ENCODE measurements at regions not wholly inside any gene's neighbourhood (a gene's known extent, or its start where the extent isn't known, plus 50 kb on each side); places are given as distances from the start of the nearest gene placed in this dataset.

GRCh38 chr21:24225431-24225830 is 1381.8 kb downstream of the MRPL39 start:
- no peak for ATAC-seq (ENCODE audit: low FRiP score in 2 of 2)
- 79 to 81% methylated on average over 1 of the region's 1 CpG for WGBS, 2 donors
- TF ChIP-seq POLR2AphosphoS5 (IDR thresholded peaks at IDR 0.05), result no peak
- no peak for TF ChIP-seq EP300 (IDR thresholded peaks at IDR 0.05)
- no peak for TF ChIP-seq CTCF (IDR thresholded peaks at IDR 0.05)

GRCh38 chr21:24224422-24224821 is 1382.9 kb downstream of the MRPL39 start:
- no peak for TF ChIP-seq POLR2A (IDR thresholded peaks at IDR 0.05)
- TF ChIP-seq EP300 (IDR thresholded peaks at IDR 0.05), result no peak
- TF ChIP-seq CTCF (IDR thresholded peaks at IDR 0.05), result no peak

More at GRCh38 chr21:24225431-24225830, 1381.8 kb downstream of the MRPL39 start:
- no peak overlapping the region for H3K27ac ChIP-seq
- no peaks in the 10 kb centered on the region for H3K9me3 ChIP-seq
- no peaks in the 10 kb centered on the region for H3K36me3 ChIP-seq
- H3K4me3 ChIP-seq, result no peak overlapping the region
- no peaks in the 10 kb centered on the region for H3K4me1 ChIP-seq
- no peak for DNase-seq
- H3K27me3 ChIP-seq, result no peaks in the 10 kb centered on the region

GRCh38 chr21:24223624-24224023 is 1383.7 kb downstream of the MRPL39 start:
- WGBS, 2 donors, result 62 to 74% methylated on average over 2 of the region's 2 CpGs
- TF ChIP-seq POLR2A (IDR thresholded peaks at IDR 0.05), result no peak
- no peak for TF ChIP-seq POLR2AphosphoS5 (IDR thresholded peaks at IDR 0.05)
- TF ChIP-seq CTCF (IDR thresholded peaks at IDR 0.05), result no peak
- no peak for TF ChIP-seq EP300 (IDR thresholded peaks at IDR 0.05)
- Histone ChIP-seq H3K27ac (no peak overlapping the region), H3K4me3 (no peak overlapping the region), H3K36me3 (no peaks in the 10 kb centered on the region), H3K27me3 (no peaks in the 10 kb centered on the region), H3K9me3 (no peaks in the 10 kb centered on the region), H3K4me1 (no peaks in the 10 kb centered on the region)
- ATAC-seq (ENCODE audit: low FRiP score in 2 of 2), result no peak
- DNase-seq, result no peak

More at GRCh38 chr21:24224422-24224821, 1382.9 kb downstream of the MRPL39 start:
- Histone ChIP-seq H3K4me1 (no peaks in the 10 kb centered on the region), H3K9me3 (no peaks in the 10 kb centered on the region), H3K27ac (no peak overlapping the region), H3K4me3 (no peak overlapping the region), H3K27me3 (no peaks in the 10 kb centered on the region), H3K36me3 (no peaks in the 10 kb centered on the region)
- 54 to 67% methylated on average over 4 of the region's 4 CpGs for WGBS, 2 donors
- ATAC-seq (ENCODE audit: low FRiP score in 2 of 2) (no peak), DNase-seq (peak in 1 of 2 donors; percentile 31)

GRCh38 chr21:24222676-24223075 is 1384.6 kb downstream of the MRPL39 start:
- H3K4me3 ChIP-seq, result no peak overlapping the region
- no peaks in the 10 kb centered on the region for H3K4me1 ChIP-seq
- no peak for TF ChIP-seq POLR2A (IDR thresholded peaks at IDR 0.05)
- TF ChIP-seq POLR2AphosphoS5 (IDR thresholded peaks at IDR 0.05), result no peak
- H3K27ac ChIP-seq, result no peak overlapping the region
- ATAC-seq (ENCODE audit: low FRiP score in 2 of 2) (no peak), DNase-seq (no peak)
- no peaks in the 10 kb centered on the region for H3K9me3 ChIP-seq
- H3K27me3 ChIP-seq, result no peaks in the 10 kb centered on the region
- no peaks in the 10 kb centered on the region for H3K36me3 ChIP-seq
- 71 to 78% methylated on average over 3 of the region's 3 CpGs for WGBS, 2 donors

GRCh38 chr21:24220446-24220845 is 1386.8 kb downstream of the MRPL39 start:
- DNase-seq, result no peak
- no peak for ATAC-seq (ENCODE audit: low FRiP score in 2 of 2)
- Histone ChIP-seq H3K27ac (no peak overlapping the region), H3K9me3 (no peaks in the 10 kb centered on the region), H3K36me3 (no peaks in the 10 kb centered on the region), H3K4me1 (no peaks in the 10 kb centered on the region), H3K27me3 (no peaks in the 10 kb centered on the region), H3K4me3 (no peak overlapping the region)
- no peak for TF ChIP-seq CTCF (IDR thresholded peaks at IDR 0.05)
- TF ChIP-seq POLR2AphosphoS5 (IDR thresholded peaks at IDR 0.05), result no peak
- TF ChIP-seq POLR2A (IDR thresholded peaks at IDR 0.05), result no peak
- TF ChIP-seq EP300 (IDR thresholded peaks at IDR 0.05), result no peak
- WGBS, 2 donors, result 51 to 64% methylated on average over 2 of the region's 2 CpGs
